ENCODE measurements at regions not wholly inside any gene's neighbourhood (a gene's known extent, or its start where the extent isn't known, plus 50 kb on each side); places are given as distances from the start of the nearest gene placed in this dataset.

GRCh38 chr9:1947438-1947837 is 67.7 kb upstream of the SMARCA2 start:
- DNase-seq (ENCODE audit: low spot score) (no peak), ATAC-seq (no peak)
- H3K9me2 ChIP-seq (ENCODE audit: insufficient read depth): peaks cover 6% of the 10 kb centered on the region; the same call in 1 of the 2 replicates
- TF ChIP-seq EZH2phosphoT487 (IDR thresholded peaks at IDR 0.05; ENCODE audit: unreplicated experiment) (no peak), ZNF114 (CRISPR knock-in tag; IDR thresholded peaks at IDR 0.05) (no peak), EZH2 (IDR thresholded peaks at IDR 0.05; ENCODE audit: low read depth, unreplicated experiment) (no peak), CTCF (conservative IDR thresholded peaks at IDR 0.05; ENCODE audit: low read depth in 2 of 2) (no peak), JUNB (IDR thresholded peaks at IDR 0.05; ENCODE audit: unreplicated experiment) (no peak), STAT1 (IDR thresholded peaks at IDR 0.05; ENCODE audit: unreplicated experiment) (no peak), CREB1 (CRISPR knock-in tag; IDR thresholded peaks at IDR 0.05; ENCODE audit: low read depth) (no peak), ZNF331 (CRISPR knock-in tag; IDR thresholded peaks at IDR 0.05; ENCODE audit: low read depth) (no peak), REST (IDR thresholded peaks at IDR 0.05; ENCODE audit: unreplicated experiment) (no peak), ZNF462 (CRISPR knock-in tag; IDR thresholded peaks at IDR 0.05) (no peak), ETS1 (IDR thresholded peaks at IDR 0.05) (no peak), NANOG (IDR thresholded peaks at IDR 0.05; ENCODE audit: borderline replicate concordance) (no peak), POLR2AphosphoS5 (IDR thresholded peaks at IDR 0.05; ENCODE audit: low read depth) (no peak)
- H3F3A ChIP-seq (replicated peaks; ENCODE audit: low read depth): no peaks in the 10 kb centered on the region
- H2AFZ ChIP-seq: no peak overlapping the region
- no peaks in the 10 kb centered on the region for H3K79me2 ChIP-seq (replicated peaks; ENCODE audit: insufficient read depth)
- H3K27me3 ChIP-seq (ENCODE audit: insufficient read depth): no peaks in the 10 kb centered on the region
- no peak overlapping the region for H3K4me2 ChIP-seq
- no peaks in the 10 kb centered on the region for H4K20me1 ChIP-seq (replicated peaks; ENCODE audit: insufficient read depth)
- H3K36me3 ChIP-seq (ENCODE audit: insufficient read depth): no peaks in the 10 kb centered on the region
- Mint-ChIP-seq H3K9me3 (no peaks in the 10 kb centered on the region), H3K4me1 (peaks cover 10% of the 10 kb centered on the region; the same call in 2 of the 3 replicates), H3K36me3 (ENCODE audit: low read depth) (no peaks in the 10 kb centered on the region), H3K4me3 (no peak overlapping the region), H3K27ac (no peak overlapping the region), H3K27me3 (ENCODE audit: insufficient read depth, low read depth, poor library complexity) (no peaks in the 10 kb centered on the region)
- peaks cover 43% of the 10 kb centered on the region for H3K4me1 ChIP-seq (ENCODE audit: insufficient read depth)
- H3K4me3 ChIP-seq: no peak overlapping the region
- H3K27ac ChIP-seq (ENCODE audit: low read depth): no peak overlapping the region

Measured in GM23338 (cell line).